ENCODE measurements at regions not wholly inside any gene's neighbourhood (a gene's known extent, or its start where the extent isn't known, plus 50 kb on each side); places are given as distances from the start of the nearest gene placed in this dataset.

- ChIA-PET CTCF (no interaction called here), POLR2A (no interaction called here)
- no peak for TF ChIP-seq CTCF (IDR thresholded peaks at IDR 0.05; ENCODE audit: unreplicated experiment)
- no peaks in the 10 kb centered on the region for H3K27me3 Mint-ChIP-seq (ENCODE audit: insufficient read depth, unreplicated experiment)
- H3K4me3 Mint-ChIP-seq (ENCODE audit: unreplicated experiment): no peak overlapping the region
- intact Hi-C loops (cut with micrococcal nuclease): no loop called here
- no TSS peak for BruUV-seq (replicated peaks)
- H3K27ac Mint-ChIP-seq (ENCODE audit: low read depth, unreplicated experiment): no peak overlapping the region
- no peaks in the 10 kb centered on the region for H3K9me3 Mint-ChIP-seq (ENCODE audit: unreplicated experiment)
- H3K36me3 Mint-ChIP-seq (ENCODE audit: insufficient read depth, unreplicated experiment): no peaks in the 10 kb centered on the region
- no peaks in the 10 kb centered on the region for H3K4me1 Mint-ChIP-seq (ENCODE audit: insufficient read depth, unreplicated experiment)
- DNase-seq (ENCODE audit: unreplicated experiment): no peak
These were observed 442.2 kb upstream of the TRAM1L1 start for GRCh38 chr4:117527601-117528000.

GRCh38 chr4:117529401-117529800 lies 444.0 kb upstream of the TRAM1L1 start:
- BruUV-seq (replicated peaks): no TSS peak
- Mint-ChIP-seq H3K27ac (ENCODE audit: low read depth, unreplicated experiment) (no peak overlapping the region), H3K4me3 (ENCODE audit: unreplicated experiment) (no peak overlapping the region), H3K4me1 (ENCODE audit: insufficient read depth, unreplicated experiment) (no peaks in the 10 kb centered on the region), H3K36me3 (ENCODE audit: insufficient read depth, unreplicated experiment) (no peaks in the 10 kb centered on the region), H3K9me3 (ENCODE audit: unreplicated experiment) (no peaks in the 10 kb centered on the region), H3K27me3 (ENCODE audit: insufficient read depth, unreplicated experiment) (no peaks in the 10 kb centered on the region)
- ChIA-PET POLR2A (no interaction called here), CTCF (no interaction called here)
- no peak for DNase-seq (ENCODE audit: unreplicated experiment)
- intact Hi-C loops (cut with micrococcal nuclease): no loop called here
- no peak for TF ChIP-seq CTCF (IDR thresholded peaks at IDR 0.05; ENCODE audit: unreplicated experiment)

- Mint-ChIP-seq H3K4me1 (ENCODE audit: insufficient read depth, unreplicated experiment) (no peaks in the 10 kb centered on the region), H3K9me3 (ENCODE audit: unreplicated experiment) (no peaks in the 10 kb centered on the region), H3K4me3 (ENCODE audit: unreplicated experiment) (no peak overlapping the region), H3K36me3 (ENCODE audit: insufficient read depth, unreplicated experiment) (no peaks in the 10 kb centered on the region), H3K27me3 (ENCODE audit: insufficient read depth, unreplicated experiment) (no peaks in the 10 kb centered on the region), H3K27ac (ENCODE audit: low read depth, unreplicated experiment) (no peak overlapping the region)
- no TSS peak for BruUV-seq (replicated peaks)
- ChIA-PET POLR2A (no interaction called here), CTCF (no interaction called here)
- intact Hi-C loops (cut with micrococcal nuclease): no loop called here
- DNase-seq (ENCODE audit: unreplicated experiment): no peak
- no peak for TF ChIP-seq CTCF (IDR thresholded peaks at IDR 0.05; ENCODE audit: unreplicated experiment)
These were observed 448.1 kb upstream of the TRAM1L1 start for GRCh38 chr4:117533501-117533900.

GRCh38 chr4:117545039-117545438 lies 459.7 kb upstream of the TRAM1L1 start:
- no TSS peak for BruUV-seq (replicated peaks)
- DNase-seq (ENCODE audit: unreplicated experiment): peak; percentile 5
- Mint-ChIP-seq H3K27me3 (ENCODE audit: insufficient read depth, unreplicated experiment) (no peaks in the 10 kb centered on the region), H3K36me3 (ENCODE audit: insufficient read depth, unreplicated experiment) (no peaks in the 10 kb centered on the region), H3K9me3 (ENCODE audit: unreplicated experiment) (no peaks in the 10 kb centered on the region), H3K4me1 (ENCODE audit: insufficient read depth, unreplicated experiment) (peaks cover 6% of the 10 kb centered on the region), H3K4me3 (ENCODE audit: unreplicated experiment) (no peak overlapping the region), H3K27ac (ENCODE audit: low read depth, unreplicated experiment) (no peak overlapping the region)
- POLR2A ChIA-PET: no interaction called here
- CTCF ChIA-PET: interaction anchor here (0.7 to 0.8 kb wide), 2 partner anchors 14 to 411 kb away, joined by 4 to 6 read pairs; no protein-coding TSS in a partner anchor
- intact Hi-C loops (cut with micrococcal nuclease): no loop called here
- TF ChIP-seq CTCF (IDR thresholded peaks at IDR 0.05; ENCODE audit: unreplicated experiment): no peak

Data from MCF 10A (cell line).